ENCODE measurements at regions not wholly inside any gene's neighbourhood (a gene's known extent, or its start where the extent isn't known, plus 50 kb on each side); places are given as distances from the start of the nearest gene placed in this dataset.

DNA sequence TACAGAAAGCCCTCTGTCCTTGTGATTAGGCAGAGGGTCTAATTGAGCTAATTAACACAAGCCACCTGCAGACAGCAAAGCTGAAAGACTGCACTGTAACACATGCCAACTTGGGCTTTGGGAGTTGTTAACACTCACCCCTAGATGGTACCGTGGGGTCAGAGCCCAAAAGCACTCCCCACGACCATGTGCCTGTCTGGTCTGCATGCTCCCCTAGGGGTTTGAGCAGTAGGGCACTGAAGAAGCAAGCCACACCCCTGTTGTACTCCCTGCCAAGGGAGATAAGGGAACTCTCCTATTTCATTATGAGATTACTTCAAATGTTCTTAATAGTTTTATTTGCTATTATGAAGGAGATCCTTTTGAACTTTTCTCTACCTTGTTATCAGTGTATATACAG lies 560.1 kb upstream of the FSHR start:
- no peak for TF ChIP-seq CTCF (IDR thresholded peaks at IDR 0.05; ENCODE audit: low read depth, low read length)
- no peak for TF ChIP-seq POLR2A (IDR thresholded peaks at IDR 0.05; ENCODE audit: extremely low read depth, insufficient read length)
- TF ChIP-seq, protein P1, sequence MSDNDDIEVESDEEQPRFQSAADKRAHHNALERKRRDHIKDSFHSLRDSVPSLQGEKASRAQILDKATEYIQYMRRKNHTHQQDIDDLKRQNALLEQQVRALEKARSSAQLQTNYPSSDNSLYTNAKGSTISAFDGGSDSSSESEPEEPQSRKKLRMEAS (IDR thresholded peaks at IDR 0.05; ENCODE audit: low read depth, low read length), result no peak
